HepG2 (cell line): ENCODE measurements at regions not wholly inside any gene's neighbourhood (a gene's known extent, or its start where the extent isn't known, plus 50 kb on each side); places are given as distances from the start of the nearest gene placed in this dataset.

Source experiments
- ATAC-seq: fragments of 200-7000 bp; cut with Tn5 transposase; 3 replicates; pipeline ENCODE4 v1.9.1; 2020; ENCODE audit warnings: mild to moderate bottlenecking, moderate library complexity
- BruUV-seq: library from RNA; stranded (reverse); fragments of 400-500 nt; replicated peaks from 2 replicates; lab custom pipeline; 2021; lab: Mats Ljungman, UMichigan
- CTCF ChIA-PET: fragments of 300-600 bp; formaldehyde crosslinking; extraction: SDS; loops from one replicate; lab custom pipeline; 2021; ENCODE audit warnings: low total read pairs, inconsistent platforms, low intra/inter-chr PET ratio; lab: Yijun Ruan, JAX
- POLR2A ChIA-PET: fragments of 350-600 bp; sonication (Branson Sonifier 250); formaldehyde crosslinking; loops from one replicate; lab custom pipeline; 2020; ENCODE audit warnings: antibody characterized with exemption, inconsistent platforms; lab: Yijun Ruan, JAX
- DNase-seq: peaks from one replicate; pipeline ENCODE4 v3.0.0-alpha.2; 2015; ENCODE audit warnings: low spot score
- FAIRE-seq: peaks from 3 replicates; lab custom pipeline; 2011; peaks lifted over from hg19 to GRCh38; lab: Jason Lieb, UNC
- H2AFZ ChIP-seq: one replicate; pipeline ENCODE4 v1.6.1; 2011; ENCODE audit warnings: low read length, inconsistent platforms
- H3K27ac ChIP-seq: fragments of 300-600 bp; 3 replicates; pipeline ENCODE4 v1.8.0; 2011; ENCODE audit warnings: mixed run types, mild to moderate bottlenecking, mixed read lengths, low read length, inconsistent platforms; ENCODE audit not compliant: insufficient read depth; ENCODE audit errors: extremely low read length
- H3K27me3 ChIP-seq, 2 experiments: fragments of 200-600 bp in 1 of 2; 2 replicates in 1 of 2; 3 replicates in 1 of 2; pipeline versions ENCODE4 v1.6.0 to v1.8.0; 2011; ENCODE audit warnings: low read length in 2 of 2, mild to moderate bottlenecking in 2 of 2, moderate library complexity in 2 of 2, inconsistent platforms in 1 of 2; ENCODE audit not compliant: insufficient read depth in 2 of 2, control insufficient read depth in 1 of 2
- H3K36me3 ChIP-seq, 2 experiments: fragments of 200-600 bp in 1 of 2; replicated peaks in 1 of 2; 2 replicates in 1 of 2; 3 replicates in 1 of 2; pipeline versions ENCODE4 v1.5.1 to v1.8.0; 2011; ENCODE audit warnings: low read length in 2 of 2, inconsistent platforms in 1 of 2; ENCODE audit not compliant: insufficient read depth in 2 of 2, control insufficient read depth in 1 of 2
- H3K4me1 ChIP-seq: 2 replicates; pipeline ENCODE4 v1.5.1; 2012; ENCODE audit warnings: low read length, inconsistent platforms; ENCODE audit not compliant: insufficient read depth
- H3K4me2 ChIP-seq: 2 replicates; pipeline ENCODE4 v1.6.0; 2011; ENCODE audit warnings: low read depth, low read length, inconsistent platforms
- H3K4me3 ChIP-seq, 3 experiments: fragments of 200-600 bp in 1 of 3; sonication (generic), shearing (Covaris generic) in 1 of 3; replicated peaks in 1 of 3; 2 replicates each; pipeline ENCODE4 v1.5.1; 2011 to 2016; ENCODE audit warnings: low read length in 3 of 3, inconsistent platforms in 2 of 3, low read depth in 2 of 3, mild to moderate bottlenecking in 2 of 3, control low read depth in 1 of 3, mixed read lengths in 1 of 3; ENCODE audit not compliant: insufficient read depth in 1 of 3
- H3K79me2 ChIP-seq: one replicate; pipeline ENCODE4 v1.6.1; 2011; ENCODE audit warnings: low read length, inconsistent platforms; ENCODE audit not compliant: insufficient read depth
- H3K9ac ChIP-seq: 2 replicates; pipeline ENCODE4 v1.6.0; 2011; ENCODE audit warnings: mild to moderate bottlenecking, low read depth, low read length, inconsistent platforms; ENCODE audit not compliant: insufficient read depth
- H3K9me3 ChIP-seq: 2 replicates; pipeline ENCODE4 v1.5.1; 2012; ENCODE audit warnings: mild to moderate bottlenecking, low read length
- H4K20me1 ChIP-seq: 2 replicates; pipeline ENCODE4 v1.6.0; 2011; ENCODE audit warnings: inconsistent platforms, mild to moderate bottlenecking, low read length, moderate library complexity; ENCODE audit not compliant: insufficient read depth
- ATF7 ChIP-seq, 2 experiments: fragments of 450-650 bp in 1 of 2; sonication (generic) in 1 of 2; formaldehyde crosslinking in 1 of 2; IDR thresholded peaks; 2 replicates each; pipeline versions ENCODE4 v1.4.0 to v1.6.1; 2016 to 2020; ENCODE audit warnings: antibody characterized with exemption in 1 of 2, mild to moderate bottlenecking in 1 of 2, missing genetic modification reagents in 1 of 2
- BORCS8-MEF2B ChIP-seq: sonication (generic); formaldehyde crosslinking; IDR thresholded peaks from 2 replicates; pipeline ENCODE4 v1.8.0; 2022; ENCODE audit warnings: mild to moderate bottlenecking, missing genetic modification reagents
- CREB1 ChIP-seq, 2 experiments: fragments of 450-650 bp in 1 of 2; IDR thresholded peaks; 2 replicates each; pipeline ENCODE4 v1.6.1; 2016 to 2017; ENCODE audit warnings: control low read depth in 1 of 2, mild to moderate bottlenecking in 1 of 2, missing compliant biosample characterization in 1 of 2, missing genetic modification characterization in 1 of 2
- IKZF5 ChIP-seq: IDR thresholded peaks from 2 replicates; pipeline ENCODE4 v1.6.1; 2018; ENCODE audit warnings: missing genetic modification reagents, mild to moderate bottlenecking, missing compliant biosample characterization
- NCOA2 ChIP-seq: sonication (generic); formaldehyde crosslinking; IDR thresholded peaks from 2 replicates; pipeline ENCODE4 v1.8.0; 2022; ENCODE audit warnings: inconsistent platforms
- THAP7 ChIP-seq: sonication (generic); formaldehyde crosslinking; IDR thresholded peaks from 2 replicates; pipeline ENCODE4 v1.8.1; 2023; ENCODE audit warnings: mild to moderate bottlenecking, missing genetic modification reagents
- ZBTB39 ChIP-seq: sonication (generic); formaldehyde crosslinking; IDR thresholded peaks from 2 replicates; pipeline ENCODE4 v1.5.0; 2020; ENCODE audit warnings: missing genetic modification reagents
- ZNF30 ChIP-seq: sonication (generic); formaldehyde crosslinking; IDR thresholded peaks from 2 replicates; pipeline ENCODE4 v1.5.0; 2020; ENCODE audit warnings: mild to moderate bottlenecking, missing genetic modification reagents
- ZSCAN9 ChIP-seq: IDR thresholded peaks from 2 replicates; pipeline ENCODE4 v1.6.1; 2016; ENCODE audit warnings: borderline replicate concordance
- WGBS: methylation state at CpG from one replicate; pipeline ENCODE4 v1.1.6; 2017; ENCODE audit warnings: low lambda C conversion rate; 5-methylcytosine and 5-hydroxymethylcytosine counted together
- in situ Hi-C: cut with HindIII; loops from 2 replicates; pipeline ENCODE4 v1.10.0; 2017; ENCODE audit warnings: low pct_unique_long_range_greater_than_20kb; ENCODE audit not compliant: extremely low pct_ligation_motif_present
- intact Hi-C: fragments of 100-400 bp; cut with micrococcal nuclease; formaldehyde crosslinking; loops from one replicate; pipeline ENCODE4 v1.10.0; 2022; ENCODE audit not compliant: unreplicated experiment

- no peak for FAIRE-seq
Observed at GRCh38 chr2:155867564-155867963, 465.0 kb downstream of the NR4A2 start.

GRCh38 chr2:155866477-155866876, 466.0 kb downstream of the NR4A2 start:
- in situ Hi-C loops, result no loop called here
- 3% methylated on average over 5 of the region's 5 CpGs for WGBS

More at GRCh38 chr2:155867564-155867963, 465.0 kb downstream of the NR4A2 start:
- in situ Hi-C loops (no loop called here), intact Hi-C loops (no loop called here)
- no peaks in the 10 kb centered on the region for H3K27me3 ChIP-seq
- DNase-seq, result no peak
- no peak overlapping the region for H3K9ac ChIP-seq
- no TSS peak for BruUV-seq
- H4K20me1 ChIP-seq, result no peaks in the 10 kb centered on the region
- ChIA-PET POLR2A (no interaction called here), CTCF (no interaction called here)
- no peak overlapping the region for H3K27ac ChIP-seq
- no peaks in the 10 kb centered on the region for H3K9me3 ChIP-seq
- no peak overlapping the region for H3K4me2 ChIP-seq
- peak; percentile 90 for TF ChIP-seq ATF7 (IDR thresholded peaks at IDR 0.05)
- TF ChIP-seq ATF7 (CRISPR knock-in tag; IDR thresholded peaks at IDR 0.05), result no peak
- peak; percentile 81 for TF ChIP-seq CREB1 (IDR thresholded peaks at IDR 0.05)
- no peak for TF ChIP-seq CREB1 (CRISPR knock-in tag; IDR thresholded peaks at IDR 0.05)
- no peak for TF ChIP-seq ZNF30 (CRISPR knock-in tag)
- TF ChIP-seq THAP7 (CRISPR knock-in tag), result no peak
- no peak overlapping the region for H3K4me3 ChIP-seq
- ATAC-seq, result no peak
- H2AFZ ChIP-seq, result no peak overlapping the region
- no peaks in the 10 kb centered on the region for H3K36me3 ChIP-seq
- H3K4me1 ChIP-seq, result no peaks in the 10 kb centered on the region
- 3% methylated on average over 3 of the region's 3 CpGs for WGBS
- no peaks in the 10 kb centered on the region for H3K79me2 ChIP-seq

More at GRCh38 chr2:155866477-155866876, 466.0 kb downstream of the NR4A2 start:
- no peak overlapping the region for H3K4me2 ChIP-seq
- no peaks in the 10 kb centered on the region for H3K4me1 ChIP-seq
- no peak overlapping the region for H3K27ac ChIP-seq
- ChIA-PET POLR2A (no interaction called here), CTCF (no interaction called here)
- ATAC-seq (no peak), FAIRE-seq (no peak), DNase-seq (no peak)
- H3K36me3 ChIP-seq, result no peaks in the 10 kb centered on the region
- no TSS peak for BruUV-seq
- no peaks in the 10 kb centered on the region for H4K20me1 ChIP-seq
- no peak overlapping the region for H3K9ac ChIP-seq
- no peaks in the 10 kb centered on the region for H3K9me3 ChIP-seq
- H3K4me3 ChIP-seq, result no peak overlapping the region
- no peak overlapping the region for H2AFZ ChIP-seq
- no peaks in the 10 kb centered on the region for H3K79me2 ChIP-seq
- TF ChIP-seq IKZF5 (no peak), NCOA2 (no peak), ZBTB39 (CRISPR knock-in tag) (no peak), ZSCAN9 (no peak), BORCS8-MEF2B (no peak)
- no peaks in the 10 kb centered on the region for H3K27me3 ChIP-seq
- intact Hi-C loops, result no loop called here
